Activated CD4-positive, alpha-beta T cell treated with anti-CD3 and anti-CD28 coated beads for 36 hours (primary cell): ENCODE measurements at regions not wholly inside any gene's neighbourhood (a gene's known extent, or its start where the extent isn't known, plus 50 kb on each side); places are given as distances from the start of the nearest gene placed in this dataset.
"Not testable (repeated sequence)": the region's sequence is repeated elsewhere in the genome, so short reads cannot be mapped to it uniquely, and the experiment has no call there.

Experiments used
- ATAC-seq: fragments of 200-7000 bp; cut with Tn5 transposase; one replicate; pipeline ENCODE4 v1.10.0; 2021; ENCODE audit warnings: mild to moderate bottlenecking, moderate library complexity
- CTCF ChIA-PET: fragments of 350-600 bp; sonication (Branson Sonifier 250); formaldehyde crosslinking; loops from one replicate; lab custom pipeline; 2021; ENCODE audit warnings: antibody characterized with exemption; lab: Charles Lee
- POLR2A ChIA-PET: fragments of 350-600 bp; sonication (Branson Sonifier 250); formaldehyde crosslinking; loops from one replicate; lab custom pipeline; 2021; ENCODE audit warnings: antibody characterized with exemption, inconsistent platforms; lab: Charles Lee
- DNase-seq: peaks from one replicate; pipeline ENCODE4 v3.0.0-alpha.2; 2020
- H3K27ac Mint-ChIP-seq: one replicate; pipeline ENCODE4 v1.8.0; 2021; ENCODE audit warnings: mixed read lengths
- H3K27me3 Mint-ChIP-seq: one replicate; pipeline ENCODE4 v1.8.0; 2021; ENCODE audit warnings: mixed read lengths
- H3K36me3 Mint-ChIP-seq: one replicate; pipeline ENCODE4 v1.8.0; 2021; ENCODE audit warnings: low read depth, mixed read lengths
- H3K4me1 Mint-ChIP-seq: one replicate; pipeline ENCODE4 v1.8.0; 2021; ENCODE audit warnings: mixed read lengths
- H3K4me3 Mint-ChIP-seq: one replicate; pipeline ENCODE4 v1.8.0; 2021; ENCODE audit warnings: mild to moderate bottlenecking, moderate library complexity, mixed read lengths
- H3K9me3 Mint-ChIP-seq: one replicate; pipeline ENCODE4 v1.8.0; 2021; ENCODE audit warnings: low read depth, mixed read lengths
- intact Hi-C, 2 experiments: fragments of 100-400 bp; cut with DNase I in 1 of 2; cut with micrococcal nuclease in 1 of 2; formaldehyde crosslinking; loops; one replicate each; pipeline versions ENCODE4 v1.14.2 to v1.15.1; 2022 to 2024; cut with DNase I, micrococcal nuclease

- DNase-seq = no peak
- no peaks in the 10 kb centered on the region for H3K27me3 Mint-ChIP-seq
- no peak for ATAC-seq
- ChIA-PET CTCF (no interaction called here), POLR2A (no interaction called here)
- no peaks in the 10 kb centered on the region for H3K4me1 Mint-ChIP-seq
- H3K4me3 Mint-ChIP-seq = no peak overlapping the region
- H3K36me3 Mint-ChIP-seq = no peaks in the 10 kb centered on the region
- H3K27ac Mint-ChIP-seq = no peak overlapping the region
- peaks cover 3% of the 10 kb centered on the region for H3K9me3 Mint-ChIP-seq
- intact Hi-C loops = no loop called here
Measured at GRCh38 chr2:188677142-188677541, 297.0 kb upstream of the COL3A1 start.

- H3K4me1 Mint-ChIP-seq = no peaks in the 10 kb centered on the region
- peaks cover 3% of the 10 kb centered on the region for H3K9me3 Mint-ChIP-seq
- no peak for DNase-seq
- ChIA-PET CTCF (no interaction called here), POLR2A (no interaction called here)
- intact Hi-C loops = no loop called here
- H3K27me3 Mint-ChIP-seq = no peaks in the 10 kb centered on the region
- H3K36me3 Mint-ChIP-seq = no peaks in the 10 kb centered on the region
- H3K27ac Mint-ChIP-seq = no peak overlapping the region
- no peak for ATAC-seq
- H3K4me3 Mint-ChIP-seq = no peak overlapping the region
Measured at GRCh38 chr2:188678882-188679281, 295.3 kb upstream of the COL3A1 start.

DNA sequence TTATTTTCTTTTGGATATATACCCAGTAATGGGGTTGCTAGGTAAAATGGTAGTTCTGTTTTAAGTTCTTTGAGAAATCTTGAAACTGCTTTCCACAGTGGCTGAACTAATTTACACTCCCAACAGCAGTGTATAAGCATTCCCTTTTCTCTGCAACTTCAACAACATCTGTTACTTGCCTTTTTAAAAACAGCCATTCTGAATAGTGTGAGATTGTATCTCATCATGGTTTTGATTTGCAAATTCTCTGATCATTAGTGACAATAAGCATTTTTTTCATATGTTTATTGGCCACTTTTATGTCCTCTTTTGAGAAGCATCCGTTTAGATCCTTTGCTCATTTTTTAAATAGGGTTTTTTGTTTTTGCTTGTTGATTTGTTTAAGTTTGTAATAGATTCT, 291.3 kb upstream of the COL3A1 start:
- Mint-ChIP-seq H3K4me3 (no peak overlapping the region), H3K27ac (no peak overlapping the region), H3K27me3 (no peaks in the 10 kb centered on the region), H3K36me3 (no peaks in the 10 kb centered on the region), H3K4me1 (no peaks in the 10 kb centered on the region), H3K9me3 (peaks cover 3% of the 10 kb centered on the region)
- ChIA-PET POLR2A (no interaction called here), CTCF (no interaction called here)
- DNase-seq (no peak), ATAC-seq (no peak)
- intact Hi-C loops = no loop called here

GRCh38 chr2:188684795-188685194, 289.4 kb upstream of the COL3A1 start:
- no peaks in the 10 kb centered on the region for H3K27me3 Mint-ChIP-seq
- CTCF ChIA-PET = no interaction called here
- no peak overlapping the region for H3K4me3 Mint-ChIP-seq
- peaks cover 3% of the 10 kb centered on the region for H3K9me3 Mint-ChIP-seq
- ATAC-seq = no peak
- H3K36me3 Mint-ChIP-seq = no peaks in the 10 kb centered on the region
- intact Hi-C loops = no loop called here
- no peak overlapping the region for H3K27ac Mint-ChIP-seq
- POLR2A ChIA-PET = no interaction called here
- H3K4me1 Mint-ChIP-seq = no peaks in the 10 kb centered on the region
- DNase-seq = no peak

DNA sequence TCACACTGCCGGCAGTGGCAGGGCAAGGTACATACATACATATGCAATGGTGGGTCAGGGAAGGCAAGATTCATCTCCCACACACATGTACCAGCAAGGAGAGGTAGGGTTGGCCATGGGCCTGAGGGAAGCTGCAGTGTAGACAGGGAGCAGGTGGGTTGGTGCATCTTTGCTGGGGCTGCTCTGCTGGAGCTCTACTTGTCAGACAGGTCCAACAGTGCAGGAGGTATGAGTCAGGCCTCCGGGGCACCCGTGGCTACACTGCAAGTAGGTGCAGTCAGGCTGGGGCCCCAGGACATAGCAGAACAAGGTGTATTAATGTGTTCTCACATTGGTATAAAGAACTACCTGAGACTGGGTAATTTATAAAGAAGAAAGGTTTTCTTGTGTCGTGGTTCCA, 281.1 kb upstream of the COL3A1 start:
- Mint-ChIP-seq H3K4me1 (no peaks in the 10 kb centered on the region), H3K9me3 (peaks cover 2% of the 10 kb centered on the region), H3K27ac (no peak overlapping the region), H3K36me3 (no peaks in the 10 kb centered on the region), H3K4me3 (no peak overlapping the region), H3K27me3 (no peaks in the 10 kb centered on the region)
- no peak for ATAC-seq
- ChIA-PET POLR2A (no interaction called here), CTCF (no interaction called here)
- intact Hi-C loops = no loop called here
- no peak for DNase-seq

GRCh38 chr2:188693771-188694170, 280.4 kb upstream of the COL3A1 start:
- peaks cover 2% of the 10 kb centered on the region for H3K9me3 Mint-ChIP-seq
- H3K4me3 Mint-ChIP-seq = no peak overlapping the region
- no peaks in the 10 kb centered on the region for H3K4me1 Mint-ChIP-seq
- CTCF ChIA-PET = no interaction called here
- H3K27ac Mint-ChIP-seq = no peak overlapping the region
- H3K36me3 Mint-ChIP-seq = no peaks in the 10 kb centered on the region
- no peaks in the 10 kb centered on the region for H3K27me3 Mint-ChIP-seq
- POLR2A ChIA-PET = no interaction called here
- ATAC-seq (no peak), DNase-seq (no peak)
- intact Hi-C loops = no loop called here

- intact Hi-C loops = no loop called here
- DNase-seq = no peak
- ChIA-PET POLR2A (no interaction called here), CTCF (no interaction called here)
- no peak overlapping the region for H3K27ac Mint-ChIP-seq
- H3K4me1 Mint-ChIP-seq = no peaks in the 10 kb centered on the region
- H3K4me3 Mint-ChIP-seq = no peak overlapping the region
- no peaks in the 10 kb centered on the region for H3K9me3 Mint-ChIP-seq
- ATAC-seq = no peak
- no peaks in the 10 kb centered on the region for H3K27me3 Mint-ChIP-seq
- H3K36me3 Mint-ChIP-seq = no peaks in the 10 kb centered on the region
Measured at GRCh38 chr2:188695953-188696352, 278.2 kb upstream of the COL3A1 start.

GRCh38 chr2:188698151-188698550, 276.0 kb upstream of the COL3A1 start:
- H3K27me3 Mint-ChIP-seq, POLR2A ChIA-PET, H3K9me3 Mint-ChIP-seq, H3K4me1 Mint-ChIP-seq, ATAC-seq, H3K36me3 Mint-ChIP-seq, H3K4me3 Mint-ChIP-seq, H3K27ac Mint-ChIP-seq, DNase-seq, intact Hi-C loops: not testable (repeated sequence)
- CTCF ChIA-PET = interaction anchor here (0.6 kb wide), 1 partner anchor 9 kb away, joined by 3 read pairs; no protein-coding TSS in a partner anchor

- no peaks in the 10 kb centered on the region for H3K27me3 Mint-ChIP-seq
- intact Hi-C loops = no loop called here
- ChIA-PET CTCF (no interaction called here), POLR2A (no interaction called here)
- DNase-seq (no peak), ATAC-seq (no peak)
- no peak overlapping the region for H3K27ac Mint-ChIP-seq
- H3K4me3 Mint-ChIP-seq = no peak overlapping the region
- no peaks in the 10 kb centered on the region for H3K4me1 Mint-ChIP-seq
- H3K9me3 Mint-ChIP-seq = no peaks in the 10 kb centered on the region
- no peaks in the 10 kb centered on the region for H3K36me3 Mint-ChIP-seq
Measured at GRCh38 chr2:188701836-188702235, 272.3 kb upstream of the COL3A1 start.

DNA sequence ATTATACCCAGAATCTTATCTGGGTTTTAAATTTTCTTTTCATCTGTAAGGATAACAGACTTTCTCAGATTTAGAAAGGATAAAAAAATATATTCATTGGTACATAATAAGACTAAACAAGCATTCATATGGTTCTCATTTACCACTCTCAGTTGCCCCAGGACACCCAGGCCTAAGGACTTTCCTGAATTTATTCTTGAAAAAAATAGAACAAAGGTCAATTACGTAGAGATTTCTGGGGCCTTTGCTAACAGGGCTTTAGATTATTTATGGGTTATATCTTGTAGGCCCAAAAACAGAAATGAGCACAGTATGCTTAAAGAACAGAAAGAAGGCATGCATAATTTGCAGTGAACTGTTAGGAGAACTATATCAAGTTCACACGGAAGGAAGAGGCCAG, 269.0 kb upstream of the COL3A1 start:
- Mint-ChIP-seq H3K27me3 (no peaks in the 10 kb centered on the region), H3K4me1 (no peaks in the 10 kb centered on the region), H3K27ac (no peak overlapping the region), H3K9me3 (peaks cover 2% of the 10 kb centered on the region), H3K36me3 (no peaks in the 10 kb centered on the region), H3K4me3 (no peak overlapping the region)
- ChIA-PET CTCF (no interaction called here), POLR2A (no interaction called here)
- ATAC-seq = no peak
- no peak for DNase-seq
- intact Hi-C loops = no loop called here

DNA sequence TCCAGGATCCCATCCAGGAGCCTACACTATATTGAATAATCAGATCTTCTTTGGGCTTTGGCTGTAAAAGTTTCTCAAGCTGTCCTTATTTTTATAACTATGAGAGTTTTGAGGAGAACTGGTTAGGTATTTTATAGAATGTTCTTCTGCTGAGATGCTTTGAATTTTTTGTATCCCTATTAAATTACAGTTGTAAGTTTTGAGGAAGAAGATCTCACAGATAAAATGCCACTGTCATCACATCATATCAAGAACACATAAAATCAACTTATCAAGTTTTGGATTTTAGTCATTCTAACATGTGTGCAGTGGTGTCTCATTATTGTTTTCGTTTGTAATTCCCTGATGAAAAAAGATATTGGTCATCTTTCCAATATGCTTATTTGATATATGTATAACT, 260.2 kb upstream of the COL3A1 start:
- no peaks in the 10 kb centered on the region for H3K4me1 Mint-ChIP-seq
- H3K9me3 Mint-ChIP-seq = peaks cover 5% of the 10 kb centered on the region
- ChIA-PET CTCF (no interaction called here), POLR2A (no interaction called here)
- ATAC-seq (no peak), DNase-seq (no peak)
- H3K27ac Mint-ChIP-seq = no peak overlapping the region
- intact Hi-C loops = no loop called here
- no peak overlapping the region for H3K4me3 Mint-ChIP-seq
- H3K36me3 Mint-ChIP-seq = no peaks in the 10 kb centered on the region
- H3K27me3 Mint-ChIP-seq = no peaks in the 10 kb centered on the region

- DNase-seq (no peak), ATAC-seq (no peak)
- H3K4me1 Mint-ChIP-seq = no peaks in the 10 kb centered on the region
- H3K27ac Mint-ChIP-seq = no peak overlapping the region
- ChIA-PET POLR2A (no interaction called here), CTCF (no interaction called here)
- H3K36me3 Mint-ChIP-seq = no peaks in the 10 kb centered on the region
- H3K9me3 Mint-ChIP-seq = no peaks in the 10 kb centered on the region
- H3K27me3 Mint-ChIP-seq = no peaks in the 10 kb centered on the region
- no peak overlapping the region for H3K4me3 Mint-ChIP-seq
- intact Hi-C loops = no loop called here
Measured at GRCh38 chr2:188720811-188721605, 253.2 kb upstream of the COL3A1 start.
